Prostate gland (tissue), 2 donors: ENCODE measurements at regions not wholly inside any gene's neighbourhood (a gene's known extent, or its start where the extent isn't known, plus 50 kb on each side); places are given as distances from the start of the nearest gene placed in this dataset.

Source experiments
- CTCF ChIP-seq, 4 experiments: fragments of 200-600 bp in 2 of 4; fragments of 450-650 bp in 2 of 4; sonication (generic) in 2 of 4; IDR thresholded peaks; 1 replicate in 3 of 4; 2 replicates in 1 of 4; pipeline ENCODE4 v1.5.1; 2016 to 2019; ENCODE audit warnings: antibody characterized with exemption in 4 of 4, mild to moderate bottlenecking in 2 of 4, moderate library complexity in 2 of 4
- POLR2A ChIP-seq: fragments of 450-650 bp; IDR thresholded peaks from one replicate; pipeline ENCODE4 v1.6.1; 2016; ENCODE audit warnings: antibody characterized with exemption, mild to moderate bottlenecking
- POLR2AphosphoS5 ChIP-seq: sonication (generic); formaldehyde crosslinking; IDR thresholded peaks from one replicate; pipeline ENCODE4 v1.6.1; 2017; ENCODE audit warnings: antibody characterized with exemption

GRCh38 chr12:88868050-88868449, 287.8 kb upstream of the KITLG start:
- TF ChIP-seq CTCF (IDR thresholded peaks at IDR 0.05): no peak
- TF ChIP-seq POLR2AphosphoS5: no peak
- no peak for TF ChIP-seq POLR2A
